HCT116 (cell line): ENCODE measurements at regions not wholly inside any gene's neighbourhood (a gene's known extent, or its start where the extent isn't known, plus 50 kb on each side); places are given as distances from the start of the nearest gene placed in this dataset.

Experiments used
- JUND ChIP-seq: IDR thresholded peaks from 2 replicates; pipeline ENCODE4 v1.6.1; 2012
- POLR2A ChIP-seq: IDR thresholded peaks from 2 replicates; pipeline ENCODE4 v1.7.0; 2011; ENCODE audit warnings: borderline replicate concordance; ENCODE audit not compliant: insufficient read depth, insufficient read length; ENCODE audit errors: extremely low read depth
- POLR2AphosphoS5 ChIP-seq: IDR thresholded peaks from 2 replicates; pipeline ENCODE4 v1.6.1; 2011; ENCODE audit warnings: mild to moderate bottlenecking, low read depth, low read length, moderate library complexity
- TF ChIP-seq, protein P1 (sequence below), 3 experiments: fragments of 200-600 bp in 1 of 3; sonication (generic) in 1 of 3; IDR thresholded peaks in 2 of 3; conservative IDR thresholded peaks in 1 of 3; 2 replicates each; pipeline ENCODE4 v1.5.1; 2012 to 2017; ENCODE audit warnings: low read depth in 2 of 3, low read length in 2 of 3, antibody characterized with exemption in 1 of 3, borderline replicate concordance in 1 of 3, control low read depth in 1 of 3, mild to moderate bottlenecking in 1 of 3, mixed read lengths in 1 of 3, mixed run types in 1 of 3, moderate library complexity in 1 of 3; ENCODE audit not compliant: insufficient read depth in 1 of 3

DNA sequence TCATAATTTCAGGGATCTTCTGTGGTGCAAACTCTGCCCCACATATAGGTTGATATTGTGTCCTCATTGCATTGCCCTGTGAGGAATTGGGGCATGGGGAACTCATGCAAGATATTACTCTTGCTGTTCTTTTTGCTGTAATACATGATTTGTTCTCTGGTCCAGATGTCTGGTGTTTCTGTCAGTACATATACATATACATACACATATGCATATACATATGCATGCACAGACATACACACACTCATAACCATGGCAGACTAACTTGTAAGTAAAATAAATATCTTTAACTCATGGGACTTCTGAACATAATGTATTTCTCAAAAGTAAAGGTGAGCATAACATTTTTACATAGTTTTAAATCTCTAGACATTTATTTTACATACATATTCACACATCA, 438.3 kb downstream of the CD109 start:
- TF ChIP-seq JUND (no peak), POLR2AphosphoS5 (no peak), POLR2A (no peak)
- TF ChIP-seq, protein P1, sequence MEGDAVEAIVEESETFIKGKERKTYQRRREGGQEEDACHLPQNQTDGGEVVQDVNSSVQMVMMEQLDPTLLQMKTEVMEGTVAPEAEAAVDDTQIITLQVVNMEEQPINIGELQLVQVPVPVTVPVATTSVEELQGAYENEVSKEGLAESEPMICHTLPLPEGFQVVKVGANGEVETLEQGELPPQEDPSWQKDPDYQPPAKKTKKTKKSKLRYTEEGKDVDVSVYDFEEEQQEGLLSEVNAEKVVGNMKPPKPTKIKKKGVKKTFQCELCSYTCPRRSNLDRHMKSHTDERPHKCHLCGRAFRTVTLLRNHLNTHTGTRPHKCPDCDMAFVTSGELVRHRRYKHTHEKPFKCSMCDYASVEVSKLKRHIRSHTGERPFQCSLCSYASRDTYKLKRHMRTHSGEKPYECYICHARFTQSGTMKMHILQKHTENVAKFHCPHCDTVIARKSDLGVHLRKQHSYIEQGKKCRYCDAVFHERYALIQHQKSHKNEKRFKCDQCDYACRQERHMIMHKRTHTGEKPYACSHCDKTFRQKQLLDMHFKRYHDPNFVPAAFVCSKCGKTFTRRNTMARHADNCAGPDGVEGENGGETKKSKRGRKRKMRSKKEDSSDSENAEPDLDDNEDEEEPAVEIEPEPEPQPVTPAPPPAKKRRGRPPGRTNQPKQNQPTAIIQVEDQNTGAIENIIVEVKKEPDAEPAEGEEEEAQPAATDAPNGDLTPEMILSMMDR (IDR thresholded peaks at IDR 0.05 in 2 of 3, conservative IDR thresholded peaks at IDR 0.05 in 1 of 3; ENCODE audit: borderline replicate concordance in 1 of 3, insufficient read depth in 1 of 3, low read depth in 2 of 3, low read length in 2 of 3), result no peak
